HS-27A (cell line): ENCODE measurements at regions not wholly inside any gene's neighbourhood (a gene's known extent, or its start where the extent isn't known, plus 50 kb on each side); places are given as distances from the start of the nearest gene placed in this dataset.

Experiments used
- DNase-seq: peaks from one replicate; pipeline ENCODE4 v3.0.0-alpha.2; 2012; ENCODE audit warnings: low read depth, missing footprints

DNA sequence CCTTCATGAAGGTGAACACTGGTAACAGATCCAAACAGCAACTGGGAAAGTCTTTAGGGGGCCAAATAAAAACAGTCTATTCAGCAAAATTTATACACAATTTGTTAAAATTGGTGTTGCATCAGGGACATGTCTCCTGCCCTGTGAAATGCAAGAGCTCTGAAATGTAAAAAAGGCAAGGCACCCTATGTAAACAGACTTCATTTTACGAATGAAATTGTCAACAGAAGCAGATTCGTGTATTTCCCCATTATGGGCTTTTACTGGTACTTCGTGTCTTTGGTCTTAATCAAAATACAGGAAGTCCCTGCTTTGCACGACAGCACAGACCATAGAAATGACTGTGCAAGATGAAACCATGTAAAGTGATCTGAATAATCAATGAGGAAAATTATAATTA is 127.3 kb upstream of the THBS1 start:
- DNase-seq = no peak

DNA sequence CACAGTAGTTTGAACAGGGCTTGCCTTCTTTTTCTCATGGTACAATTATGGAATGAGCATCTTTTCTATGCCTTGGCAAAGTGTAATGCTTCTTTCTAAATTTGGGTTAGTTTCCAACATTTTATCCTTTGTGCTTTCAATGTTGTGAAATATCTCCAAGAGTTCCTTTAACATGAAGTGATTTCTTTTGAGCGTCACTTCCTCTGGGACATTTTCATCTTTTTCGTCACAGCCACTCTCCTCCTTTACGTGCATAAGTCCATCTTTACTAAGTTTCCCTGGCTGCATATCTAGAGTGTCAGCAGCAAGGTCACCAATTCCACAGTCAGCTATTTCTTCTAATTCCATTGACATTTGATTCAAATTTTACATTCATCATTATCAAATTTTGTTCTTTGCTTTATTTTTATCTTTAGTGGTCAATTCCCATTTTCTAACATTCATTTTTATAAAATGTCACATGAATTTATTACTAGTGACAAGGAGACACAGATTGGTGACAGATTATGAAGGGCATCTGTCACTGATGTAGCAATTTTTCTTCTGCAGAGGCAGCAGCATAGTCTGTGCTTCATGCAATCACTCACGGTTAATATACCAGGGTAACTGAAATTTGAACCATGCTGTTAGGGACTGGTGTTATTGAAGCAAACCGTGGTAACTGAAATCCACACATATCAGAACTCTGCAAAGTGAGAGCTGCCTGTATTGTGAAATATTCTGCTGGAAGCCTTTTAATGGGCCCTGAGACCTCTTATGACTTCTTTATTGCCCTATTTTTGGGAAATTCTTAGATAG is 126.5 kb upstream of the THBS1 start:
- no peak for DNase-seq

DNA sequence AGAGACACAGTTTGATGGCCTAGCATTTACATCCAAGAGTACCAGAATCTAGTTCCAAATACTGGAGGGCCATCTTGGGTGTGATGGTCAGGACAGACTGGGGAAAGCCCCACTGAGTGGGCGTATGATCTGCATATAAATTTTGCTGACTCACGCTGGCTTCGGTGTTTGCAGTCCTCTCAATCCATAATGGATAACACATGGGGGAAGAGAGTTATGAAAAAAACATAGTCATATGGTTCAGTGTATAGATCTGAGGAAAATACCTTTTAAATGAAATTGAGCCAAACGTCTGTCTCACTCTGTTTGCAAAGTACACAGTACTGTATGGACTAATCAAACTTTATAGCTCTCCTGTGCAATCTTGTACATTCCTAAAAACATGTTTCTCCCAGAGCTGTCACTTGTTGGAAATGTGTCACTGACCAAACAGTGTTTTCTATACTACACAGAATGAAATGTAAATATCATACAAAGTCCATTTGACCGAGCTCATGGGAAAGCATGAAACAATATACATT is 125.3 kb upstream of the THBS1 start:
- DNase-seq = no peak

DNA sequence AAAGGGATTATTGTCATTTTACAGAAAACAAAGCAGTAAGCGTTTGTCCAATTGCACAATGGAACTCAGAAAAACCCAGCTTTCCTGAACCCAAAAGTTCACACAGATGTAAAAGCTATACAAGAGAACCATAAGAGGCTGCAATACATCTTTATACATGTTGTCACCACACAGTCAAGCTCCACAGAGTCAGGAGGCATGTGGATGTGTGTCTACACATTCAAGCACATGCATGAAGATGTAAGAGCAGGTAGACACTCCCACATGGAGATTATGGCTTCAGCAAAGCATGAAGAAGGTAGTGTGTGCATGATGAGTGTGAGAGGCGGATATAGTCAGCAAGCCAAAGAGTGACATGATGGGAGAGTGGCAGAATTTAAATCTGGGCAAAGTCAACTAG is 124.7 kb upstream of the THBS1 start:
- no peak for DNase-seq

DNA sequence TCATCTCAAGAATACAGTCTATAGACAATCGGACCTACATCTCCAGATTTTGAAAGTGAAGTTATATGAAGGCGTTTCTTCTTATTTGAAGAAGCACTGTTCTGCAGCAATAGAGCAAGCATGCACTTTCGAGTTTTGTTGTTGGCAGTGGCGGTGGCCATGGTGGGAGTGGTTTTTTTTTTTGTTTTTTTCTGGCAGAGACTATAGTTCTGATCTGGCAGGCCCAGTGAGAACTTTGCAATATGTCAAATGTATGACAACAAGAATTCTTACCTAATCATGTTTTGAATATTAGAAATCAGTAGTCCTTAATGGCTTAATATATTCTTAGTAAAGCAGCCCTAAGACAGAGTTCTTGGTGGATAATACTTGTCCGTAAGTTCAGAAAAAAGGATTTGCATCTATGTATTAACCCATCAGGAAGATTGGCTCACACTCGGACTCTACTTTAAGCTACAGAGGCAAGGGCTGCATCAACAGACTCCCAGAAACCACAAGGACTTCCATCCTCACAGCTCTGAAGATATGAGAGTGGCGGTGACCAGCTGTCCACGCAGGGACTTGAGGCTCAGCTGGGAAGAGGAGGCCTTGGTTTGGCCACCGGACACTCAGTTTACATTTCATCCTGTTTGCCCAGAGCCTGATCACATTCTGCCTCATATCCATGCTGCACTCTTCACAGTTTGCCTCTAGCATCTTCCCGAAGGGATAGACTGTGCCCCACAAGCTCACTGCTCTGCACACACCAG is 124.1 kb upstream of the THBS1 start:
- DNase-seq = no peak

DNA sequence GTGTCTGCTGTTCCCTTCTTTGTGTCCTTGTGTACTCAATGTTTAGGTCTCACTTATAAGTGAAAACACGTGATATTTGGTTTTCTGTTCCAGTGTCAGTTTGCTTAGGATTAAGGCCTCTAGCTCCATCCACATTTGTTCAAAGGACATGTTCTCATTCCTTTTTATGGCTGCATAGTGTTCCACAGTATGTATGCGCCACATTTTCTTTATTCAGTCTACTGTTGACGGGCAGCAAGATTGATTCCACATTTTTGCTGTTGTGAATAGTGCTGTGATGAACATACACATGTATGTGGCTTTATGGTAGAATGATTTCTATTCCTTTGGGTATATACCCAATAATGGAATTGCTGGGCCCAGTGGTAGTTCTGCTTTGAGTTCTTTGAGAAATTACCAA is 122.7 kb upstream of the THBS1 start:
- no peak for DNase-seq

DNA sequence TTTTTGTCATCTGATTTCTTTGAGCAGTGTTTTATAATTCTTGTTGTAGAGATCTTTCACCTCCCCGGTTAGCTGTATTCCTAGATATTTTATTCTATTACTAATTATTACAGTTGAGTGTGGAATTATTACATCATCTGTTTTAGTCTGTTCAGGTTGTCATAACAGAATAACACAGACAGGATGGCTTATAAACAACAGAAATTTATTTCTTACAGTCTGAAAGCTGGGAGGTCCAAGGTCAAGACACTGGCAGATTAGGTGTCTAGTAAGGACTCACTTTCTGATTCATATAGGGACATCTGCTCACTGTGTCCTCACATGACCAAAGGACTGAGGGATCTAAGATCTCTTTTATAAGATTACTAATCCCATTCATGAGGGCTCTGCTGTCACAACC is 121.3 kb upstream of the THBS1 start:
- no peak for DNase-seq

DNA sequence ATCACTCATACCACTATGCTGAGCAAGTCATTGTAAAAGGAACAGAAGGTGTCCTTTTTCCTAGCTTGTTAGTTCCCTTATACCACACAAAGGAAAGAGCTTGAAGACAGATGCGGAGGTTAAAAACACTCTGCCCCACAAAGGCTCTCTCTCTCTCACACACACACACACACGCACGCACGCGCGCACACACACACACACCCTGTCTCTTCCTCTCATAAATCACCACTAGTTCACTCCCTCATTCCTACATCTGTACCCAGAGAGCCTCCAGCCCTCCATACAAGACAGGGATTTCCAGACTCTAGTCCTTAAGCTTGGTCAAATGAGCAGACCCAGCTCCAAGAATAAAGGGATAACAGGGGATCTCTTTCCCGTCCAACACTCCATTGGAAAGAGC is 120.1 kb upstream of the THBS1 start:
- DNase-seq = no peak

DNA sequence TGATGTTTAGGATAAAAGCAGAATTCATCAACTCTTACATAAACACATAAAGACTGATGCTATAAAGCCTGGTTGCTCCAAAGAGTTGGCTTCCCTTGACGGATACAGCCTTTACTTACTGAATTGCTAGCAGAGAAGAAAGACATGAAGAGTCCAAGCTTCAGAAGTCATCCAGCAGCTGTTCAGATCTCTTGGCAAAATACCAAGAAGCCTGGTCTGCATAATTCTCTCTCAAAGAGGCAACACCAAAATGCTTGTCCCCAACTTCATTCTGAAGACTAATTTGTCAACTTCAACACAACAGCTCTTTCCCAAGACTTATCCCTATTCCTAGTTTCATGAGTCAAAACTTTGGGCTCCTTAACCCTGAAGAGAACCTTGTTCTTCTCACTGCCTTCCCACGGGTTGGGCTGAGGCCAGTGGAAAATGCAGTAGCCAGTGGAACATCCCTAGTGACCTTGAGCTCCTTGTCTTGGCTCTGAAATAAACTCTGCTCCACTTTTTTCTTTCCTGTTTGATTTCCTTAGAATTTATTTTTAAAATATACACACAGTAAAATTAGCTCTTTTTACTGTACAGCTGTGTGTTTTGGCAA is 119.2 kb upstream of the THBS1 start:
- DNase-seq = no peak

DNA sequence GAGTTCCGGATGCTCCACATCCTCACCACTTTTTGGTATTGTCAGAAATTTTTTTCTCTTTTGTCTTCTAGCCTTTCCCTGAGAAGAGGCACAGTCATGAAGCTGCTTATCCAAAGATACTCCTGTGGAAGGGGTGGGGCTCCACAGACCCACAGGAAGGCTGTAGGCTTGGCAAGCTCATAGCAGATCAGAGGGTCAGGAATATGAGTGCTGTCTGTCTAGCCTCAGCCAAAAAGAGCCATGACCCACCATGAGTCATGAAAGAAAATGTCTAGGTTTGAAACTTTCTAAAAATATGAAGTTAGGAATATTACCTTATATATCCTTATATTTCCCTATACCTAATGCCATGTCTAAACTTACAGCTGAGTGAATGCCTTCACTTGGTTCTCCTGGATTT is 118.2 kb upstream of the THBS1 start:
- DNase-seq = peak; percentile 29

DNA sequence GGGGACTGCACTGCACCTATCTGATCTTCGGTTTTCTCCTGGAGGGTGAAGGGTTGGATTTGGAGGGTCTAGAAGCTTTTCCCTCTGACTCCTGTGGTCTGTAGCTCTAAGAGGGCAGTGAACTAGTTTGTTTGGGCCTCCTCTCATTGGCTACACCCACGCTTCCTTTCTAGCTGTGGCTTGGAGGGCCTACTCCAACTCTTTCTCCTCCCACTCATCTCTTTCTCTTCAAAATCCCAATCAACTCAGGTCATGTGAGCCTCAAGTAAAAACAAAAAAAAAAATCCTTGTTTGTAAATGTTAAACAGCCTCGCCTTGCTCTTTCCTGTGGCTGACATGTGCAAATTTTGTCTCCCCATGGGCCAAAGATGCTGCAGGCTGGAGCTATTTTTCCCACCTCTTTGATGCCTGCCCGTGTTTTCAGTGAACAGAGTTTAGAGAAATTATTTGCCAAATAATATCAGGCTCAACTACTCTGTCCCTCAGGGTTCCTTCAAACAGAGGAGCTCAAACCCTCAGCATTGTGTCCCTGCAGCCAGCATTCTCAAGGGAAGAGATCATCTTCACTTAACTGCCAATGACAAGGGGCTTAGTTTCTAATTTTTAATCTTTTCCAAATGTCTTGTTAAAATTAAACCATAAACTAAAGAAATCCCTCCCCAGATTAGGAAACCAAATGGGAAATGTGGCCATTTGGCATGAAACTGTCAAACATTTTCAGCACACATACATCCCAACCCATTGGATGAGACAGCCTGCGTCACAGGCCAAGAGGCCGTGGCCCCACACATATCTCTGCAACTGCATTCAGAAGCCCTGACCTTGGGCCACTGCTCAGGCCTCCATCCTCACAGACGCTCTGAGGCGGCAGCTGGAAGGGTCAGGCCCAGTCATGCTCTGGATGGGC is 114.8 kb upstream of the THBS1 start:
- DNase-seq = no peak

DNA sequence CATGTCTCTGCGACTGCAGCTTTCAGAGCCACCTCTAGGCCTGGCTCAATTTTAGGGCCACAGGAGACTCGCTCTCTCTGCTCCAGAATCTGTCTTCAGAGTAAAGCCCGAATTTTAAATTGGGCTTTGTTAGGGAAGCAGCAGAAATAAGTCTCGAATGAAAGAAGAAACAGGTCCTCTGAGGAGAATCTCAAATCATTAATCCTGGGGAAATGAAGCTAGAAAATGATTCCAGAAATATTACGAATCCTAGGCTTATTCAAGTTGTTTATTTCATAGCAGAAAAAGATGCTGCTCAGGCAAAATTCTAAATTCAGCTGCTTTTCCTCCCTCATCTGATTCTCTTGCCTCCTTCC is 114.2 kb upstream of the THBS1 start:
- DNase-seq = no peak

DNA sequence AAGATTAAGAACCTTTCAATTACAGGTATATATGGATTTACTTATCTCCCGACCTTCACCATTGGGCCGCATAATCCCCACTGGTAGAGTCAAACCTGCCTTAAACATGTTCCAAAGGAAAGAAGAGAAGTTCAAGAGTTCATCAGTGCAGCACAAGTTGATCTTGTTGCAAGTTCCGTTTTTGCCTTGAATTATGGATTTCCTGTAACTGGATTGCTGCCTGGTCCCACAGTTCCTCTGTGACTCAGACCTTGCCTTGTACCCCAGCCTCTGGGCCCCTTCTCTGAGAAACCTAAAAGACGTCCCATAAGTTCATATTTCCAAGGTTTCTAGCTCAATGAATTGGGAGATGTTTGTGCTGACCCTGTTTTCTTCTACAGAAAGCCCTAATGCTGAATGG is 112.5 kb upstream of the THBS1 start:
- no peak for DNase-seq

DNA sequence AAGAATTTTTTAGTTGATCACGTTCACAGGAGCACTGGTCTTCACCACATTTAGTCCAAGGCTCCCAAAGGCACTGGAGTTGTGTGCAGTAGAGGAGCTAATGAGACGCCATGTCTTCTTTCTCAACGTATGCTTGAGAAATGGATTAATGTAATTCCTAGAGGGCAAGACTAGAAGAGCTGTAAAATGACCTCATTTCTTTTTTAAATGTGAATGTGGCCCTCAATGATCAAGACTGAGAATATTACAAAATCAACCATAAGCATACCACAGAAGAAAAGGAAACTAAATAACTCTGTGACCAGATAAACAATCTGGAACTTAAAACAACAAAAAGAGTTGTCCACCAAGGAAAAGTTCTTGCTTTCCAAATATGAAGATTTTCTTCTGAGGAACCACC is 112.1 kb upstream of the THBS1 start:
- DNase-seq = no peak

DNA sequence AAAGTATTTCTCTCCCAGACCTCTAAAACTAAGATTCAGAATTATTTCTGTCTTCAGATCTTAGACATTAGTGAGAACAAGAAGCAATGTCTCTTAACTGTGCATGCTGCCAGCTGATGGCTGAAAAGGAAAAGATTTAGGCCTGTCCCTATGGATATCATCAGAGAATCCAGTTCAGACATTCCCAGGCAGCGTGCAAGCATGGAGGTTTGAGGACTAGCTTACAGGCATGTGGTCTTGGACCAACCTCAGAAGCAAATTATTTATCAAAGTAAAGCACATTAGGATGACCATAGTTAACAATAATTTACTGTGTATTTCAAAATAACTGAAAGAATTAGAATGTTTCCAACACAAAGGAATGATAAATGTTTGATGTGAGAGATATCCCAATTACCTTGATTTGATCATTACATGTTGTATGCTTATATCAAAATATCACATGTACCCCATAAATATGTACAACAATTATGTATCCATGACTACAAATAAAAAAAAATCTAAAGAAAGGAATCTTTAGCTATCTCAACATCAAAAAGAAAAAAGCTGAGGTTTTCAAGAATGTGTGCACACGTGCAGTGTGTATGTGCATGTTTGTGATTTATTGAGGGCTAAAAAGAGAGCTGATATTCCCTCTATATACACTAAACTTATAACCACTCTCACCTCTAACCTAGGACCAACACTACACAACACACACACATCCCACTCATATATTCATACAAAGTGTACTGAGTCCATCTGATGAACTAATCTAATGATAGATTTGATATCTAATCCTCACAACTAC is 108.9 kb upstream of the THBS1 start:
- DNase-seq = no peak

DNA sequence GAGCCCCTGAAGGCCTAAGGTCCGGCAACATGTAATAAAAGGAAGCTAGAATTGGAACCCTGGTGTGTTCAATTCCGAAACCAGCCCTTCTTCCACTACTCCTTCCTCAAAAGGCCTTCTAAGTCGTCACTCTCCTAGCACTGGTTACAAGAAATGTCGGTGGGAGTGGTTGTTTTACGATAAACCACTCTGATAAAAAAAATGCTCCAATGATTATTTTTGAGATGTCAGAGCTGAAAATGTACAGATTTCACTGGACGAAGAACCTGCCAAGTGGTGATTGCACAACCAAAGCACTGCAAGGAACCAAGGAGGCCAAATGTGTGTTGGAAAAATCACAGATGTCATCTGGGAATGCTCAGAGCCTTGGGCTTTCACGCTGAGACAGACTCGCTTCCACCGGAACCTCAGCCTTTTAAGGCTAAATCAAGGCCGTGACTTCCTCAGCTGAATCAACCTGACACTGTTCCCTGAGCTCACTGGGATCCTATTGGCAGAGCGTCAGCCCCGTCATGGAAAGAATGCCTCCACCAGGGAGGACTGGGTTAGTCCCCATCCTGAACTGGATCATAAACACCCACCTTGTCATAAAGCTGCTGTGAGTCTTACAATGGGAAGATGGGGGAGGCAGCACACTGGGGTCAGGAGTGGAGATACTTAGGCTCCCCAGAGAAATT is 108.1 kb upstream of the THBS1 start:
- DNase-seq = no peak

DNA sequence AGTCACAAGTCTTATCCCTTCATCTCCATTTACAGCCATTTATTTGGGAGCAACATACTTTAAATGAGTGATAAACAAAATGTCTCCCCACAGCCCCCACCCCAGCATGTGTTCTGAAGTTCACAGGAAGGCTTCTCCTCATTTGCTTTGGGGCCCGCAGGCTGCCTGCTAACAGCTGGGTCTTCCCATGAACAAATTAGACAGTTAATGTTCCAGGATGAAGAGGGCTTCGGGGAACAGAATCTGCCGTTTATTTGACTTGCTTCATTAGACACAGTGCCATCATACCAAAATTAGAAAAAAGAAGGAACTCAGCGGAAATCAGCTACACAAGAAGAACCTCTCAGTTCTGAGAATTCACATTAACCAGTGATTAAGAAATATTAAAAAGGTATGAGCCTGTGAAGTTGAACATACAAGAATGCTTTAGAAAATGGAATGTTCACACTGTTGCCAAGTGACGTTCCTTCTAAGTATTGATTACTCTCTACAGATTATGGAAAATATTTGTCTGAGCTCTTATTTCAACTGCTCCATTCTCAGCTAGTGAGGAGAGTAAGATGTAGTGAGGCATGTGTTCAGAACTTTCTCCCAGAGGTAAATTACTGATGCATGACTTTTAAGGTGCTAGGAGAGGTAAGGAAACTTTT is 107.5 kb upstream of the THBS1 start:
- no peak for DNase-seq

DNA sequence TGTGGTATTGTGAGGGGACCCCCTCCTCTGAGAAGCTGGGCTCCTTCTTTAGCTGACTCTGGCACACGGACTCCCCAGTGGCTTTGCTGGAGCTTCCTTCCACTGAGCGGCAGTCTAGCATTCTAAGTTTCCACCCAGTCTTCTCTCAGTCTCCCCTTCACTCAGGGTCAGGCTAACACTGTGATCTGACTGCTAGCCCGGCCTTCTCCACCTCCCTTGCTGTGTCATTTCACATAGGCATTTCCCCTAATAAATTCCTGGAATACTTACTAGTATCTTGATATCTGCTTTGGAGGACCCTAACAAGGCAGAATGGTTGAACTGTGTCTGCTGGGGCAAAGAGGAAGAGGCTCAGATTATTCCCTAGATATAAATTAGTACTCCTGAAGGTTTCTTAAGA is 106.2 kb upstream of the THBS1 start:
- peak; percentile 22 for DNase-seq

DNA sequence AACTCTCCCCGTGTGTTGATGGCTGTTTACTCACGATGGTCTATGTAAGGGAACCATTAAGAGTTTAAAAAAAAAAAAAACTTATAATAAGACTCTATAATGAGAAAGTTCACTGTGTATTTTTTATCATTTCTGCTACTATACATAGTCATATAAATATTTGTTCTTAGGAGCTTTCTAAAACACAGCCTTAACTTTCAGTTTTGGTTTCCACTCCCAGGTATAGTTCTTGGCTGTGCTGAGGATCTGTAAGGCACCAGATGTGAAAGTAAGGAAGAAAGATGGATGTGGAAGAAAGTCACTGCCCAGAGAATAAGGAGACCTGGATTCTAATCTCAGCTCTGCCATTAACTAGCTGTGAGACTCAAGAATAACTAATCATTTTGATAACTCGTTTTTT is 101.9 kb upstream of the THBS1 start:
- no peak for DNase-seq

DNA sequence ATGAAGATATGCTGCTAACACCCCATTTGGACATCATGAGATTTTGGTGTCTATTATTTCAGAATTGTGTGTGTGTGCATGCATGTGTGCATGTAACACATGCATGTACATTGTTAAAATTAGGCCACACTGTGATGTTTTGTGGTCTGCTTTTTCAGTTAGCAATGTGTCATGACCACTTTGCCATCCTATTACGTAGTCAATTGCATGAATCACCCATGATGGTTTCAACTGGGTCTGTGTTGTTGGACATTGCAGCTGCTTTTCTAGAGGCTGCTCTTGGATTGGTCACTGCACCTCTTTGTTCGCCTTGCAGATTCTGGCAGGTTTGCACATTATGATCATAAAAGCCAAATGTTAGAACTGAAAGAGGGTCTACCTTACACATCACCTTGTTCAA is 101.0 kb upstream of the THBS1 start:
- DNase-seq = no peak
